Panc1 (cell line): ENCODE measurements at regions not wholly inside any gene's neighbourhood (a gene's known extent, or its start where the extent isn't known, plus 50 kb on each side); places are given as distances from the start of the nearest gene placed in this dataset.

Experiments
- CTCF ChIP-seq: fragments of 450-650 bp; IDR thresholded peaks from 2 replicates; pipeline ENCODE4 v1.5.1; 2017; ENCODE audit warnings: mild to moderate bottlenecking
- TCF7L2 ChIP-seq: IDR thresholded peaks from 2 replicates; pipeline ENCODE4 v1.6.1; 2011; ENCODE audit warnings: mild to moderate bottlenecking, low read depth, low read length, inconsistent platforms

- TF ChIP-seq CTCF = no peak
- TF ChIP-seq TCF7L2 = no peak
Measured at GRCh38 chr9:18018221-18018620, 439.4 kb downstream of the SH3GL2 start.
